ENCODE measurements at regions not wholly inside any gene's neighbourhood (a gene's known extent, or its start where the extent isn't known, plus 50 kb on each side); places are given as distances from the start of the nearest gene placed in this dataset.
A peak's percentile ranks its signal among the peaks of the same experiment; 100 is the strongest.

GRCh38 chr3:33991673-33992072 is 193.2 kb downstream of the PDCD6IP start:
- no peaks in the 10 kb centered on the region for H3K4me1 ChIP-seq (ENCODE audit: control insufficient read depth, insufficient read depth, low read length, unreplicated experiment)

GRCh38 chr3:33993631-33994030 is 195.2 kb downstream of the PDCD6IP start:
- H2AFZ ChIP-seq (ENCODE audit: low read length, unreplicated experiment): no peak overlapping the region
- no peaks in the 10 kb centered on the region for H3K4me1 ChIP-seq (ENCODE audit: control insufficient read depth, insufficient read depth, low read length, unreplicated experiment)
- no peak overlapping the region for H3K4me3 ChIP-seq (ENCODE audit: low read depth, low read length)
- no peaks in the 10 kb centered on the region for H3K79me2 ChIP-seq (ENCODE audit: control insufficient read depth, insufficient read depth, low read length, unreplicated experiment)
- H3K27ac ChIP-seq (ENCODE audit: low read depth, low read length): no peak overlapping the region
- peaks cover 3% of the 10 kb centered on the region; the same call in 1 of the 2 replicates for H3K27me3 ChIP-seq (ENCODE audit: insufficient read depth, low read length)
- H3K36me3 ChIP-seq (ENCODE audit: insufficient read depth, low read length): no peaks in the 10 kb centered on the region

More at GRCh38 chr3:33991673-33992072, 193.2 kb downstream of the PDCD6IP start:
- Histone ChIP-seq H3K4me3 (ENCODE audit: low read depth, low read length) (no peak overlapping the region), H3K36me3 (ENCODE audit: insufficient read depth, low read length) (no peaks in the 10 kb centered on the region), H3K79me2 (ENCODE audit: control insufficient read depth, insufficient read depth, low read length, unreplicated experiment) (no peaks in the 10 kb centered on the region), H3K27me3 (ENCODE audit: insufficient read depth, low read length) (peaks cover 3% of the 10 kb centered on the region; the same call in 1 of the 2 replicates), H3K27ac (ENCODE audit: low read depth, low read length) (no peak overlapping the region), H2AFZ (ENCODE audit: low read length, unreplicated experiment) (no peak overlapping the region)

GRCh38 chr3:33994568-33994967 is 196.1 kb downstream of the PDCD6IP start:
- no peak overlapping the region for H3K27ac ChIP-seq (ENCODE audit: low read depth, low read length)
- peaks cover 3% of the 10 kb centered on the region; the same call in 1 of the 2 replicates for H3K27me3 ChIP-seq (ENCODE audit: insufficient read depth, low read length)
- H3K79me2 ChIP-seq (ENCODE audit: control insufficient read depth, insufficient read depth, low read length, unreplicated experiment): no peaks in the 10 kb centered on the region
- H3K4me3 ChIP-seq (ENCODE audit: low read depth, low read length): no peak overlapping the region
- no peaks in the 10 kb centered on the region for H3K4me1 ChIP-seq (ENCODE audit: control insufficient read depth, insufficient read depth, low read length, unreplicated experiment)
- H3K36me3 ChIP-seq (ENCODE audit: insufficient read depth, low read length): no peaks in the 10 kb centered on the region
- no peak overlapping the region for H2AFZ ChIP-seq (ENCODE audit: low read length, unreplicated experiment)

- H2AFZ ChIP-seq (ENCODE audit: low read length, unreplicated experiment): no peak overlapping the region
- H3K79me2 ChIP-seq (ENCODE audit: control insufficient read depth, insufficient read depth, low read length, unreplicated experiment): no peaks in the 10 kb centered on the region
- H3K27ac ChIP-seq (ENCODE audit: low read depth, low read length): no peak overlapping the region
- no peak overlapping the region for H3K4me3 ChIP-seq (ENCODE audit: low read depth, low read length)
- H3K27me3 ChIP-seq (ENCODE audit: insufficient read depth, low read length): no peaks in the 10 kb centered on the region
- H3K36me3 ChIP-seq (ENCODE audit: insufficient read depth, low read length): no peaks in the 10 kb centered on the region
- H3K4me1 ChIP-seq (ENCODE audit: control insufficient read depth, insufficient read depth, low read length, unreplicated experiment): peaks cover 4% of the 10 kb centered on the region
These were observed 201.9 kb downstream of the PDCD6IP start for GRCh38 chr3:34000301-34000700.

- H2AFZ ChIP-seq (ENCODE audit: low read length, unreplicated experiment): no peak overlapping the region
- no peak overlapping the region for H3K4me3 ChIP-seq (ENCODE audit: low read depth, low read length)
- H3K27ac ChIP-seq (ENCODE audit: low read depth, low read length): no peak overlapping the region
- peaks cover 11% of the 10 kb centered on the region for H3K4me1 ChIP-seq (ENCODE audit: control insufficient read depth, insufficient read depth, low read length, unreplicated experiment)
- H3K36me3 ChIP-seq (ENCODE audit: insufficient read depth, low read length): no peaks in the 10 kb centered on the region
- H3K79me2 ChIP-seq (ENCODE audit: control insufficient read depth, insufficient read depth, low read length, unreplicated experiment): no peaks in the 10 kb centered on the region
- H3K27me3 ChIP-seq (ENCODE audit: insufficient read depth, low read length): no peaks in the 10 kb centered on the region
These were observed 202.6 kb downstream of the PDCD6IP start for GRCh38 chr3:34001022-34001421.

GRCh38 chr3:34001990-34002389 is 203.6 kb downstream of the PDCD6IP start:
- no peak overlapping the region for H2AFZ ChIP-seq (ENCODE audit: low read length, unreplicated experiment)
- no peaks in the 10 kb centered on the region for H3K79me2 ChIP-seq (ENCODE audit: control insufficient read depth, insufficient read depth, low read length, unreplicated experiment)

GRCh38 chr3:34002569-34003100 is 204.2 kb downstream of the PDCD6IP start:
- Histone ChIP-seq H2AFZ (ENCODE audit: low read length, unreplicated experiment) (no peak overlapping the region), H3K27ac (ENCODE audit: low read depth, low read length) (no peak overlapping the region), H3K4me1 (ENCODE audit: control insufficient read depth, insufficient read depth, low read length, unreplicated experiment) (peaks cover 25% of the 10 kb centered on the region), H3K27me3 (ENCODE audit: insufficient read depth, low read length) (no peaks in the 10 kb centered on the region), H3K79me2 (ENCODE audit: control insufficient read depth, insufficient read depth, low read length, unreplicated experiment) (no peaks in the 10 kb centered on the region), H3K4me3 (ENCODE audit: low read depth, low read length) (no peak overlapping the region), H3K36me3 (ENCODE audit: insufficient read depth, low read length) (no peaks in the 10 kb centered on the region)

More at GRCh38 chr3:34001990-34002389, 203.6 kb downstream of the PDCD6IP start:
- H3K27me3 ChIP-seq (ENCODE audit: insufficient read depth, low read length): no peaks in the 10 kb centered on the region
- H3K4me3 ChIP-seq (ENCODE audit: low read depth, low read length): no peak overlapping the region
- H3K36me3 ChIP-seq (ENCODE audit: insufficient read depth, low read length): no peaks in the 10 kb centered on the region
- H3K4me1 ChIP-seq (ENCODE audit: control insufficient read depth, insufficient read depth, low read length, unreplicated experiment): peaks cover 19% of the 10 kb centered on the region
- no peak overlapping the region for H3K27ac ChIP-seq (ENCODE audit: low read depth, low read length)

- no peaks in the 10 kb centered on the region for H3K27me3 ChIP-seq (ENCODE audit: insufficient read depth, low read length)
These were observed 207.5 kb downstream of the PDCD6IP start for GRCh38 chr3:34005886-34006285.

GRCh38 chr3:34008191-34008590 is 209.8 kb downstream of the PDCD6IP start:
- no peaks in the 10 kb centered on the region for H3K79me2 ChIP-seq (ENCODE audit: control insufficient read depth, insufficient read depth, low read length, unreplicated experiment)

More at GRCh38 chr3:34005886-34006285, 207.5 kb downstream of the PDCD6IP start:
- Histone ChIP-seq H3K36me3 (ENCODE audit: insufficient read depth, low read length) (no peaks in the 10 kb centered on the region), H3K27ac (ENCODE audit: low read depth, low read length) (no peak overlapping the region), H3K4me3 (ENCODE audit: low read depth, low read length) (no peak overlapping the region), H3K4me1 (ENCODE audit: control insufficient read depth, insufficient read depth, low read length, unreplicated experiment) (peaks cover 53% of the 10 kb centered on the region), H2AFZ (ENCODE audit: low read length, unreplicated experiment) (no peak overlapping the region), H3K79me2 (ENCODE audit: control insufficient read depth, insufficient read depth, low read length, unreplicated experiment) (no peaks in the 10 kb centered on the region)

GRCh38 chr3:34008836-34009809 is 210.7 kb downstream of the PDCD6IP start:
- no peak overlapping the region for H2AFZ ChIP-seq (ENCODE audit: low read length, unreplicated experiment)
- no peak overlapping the region for H3K4me3 ChIP-seq (ENCODE audit: low read depth, low read length)
- H3K79me2 ChIP-seq (ENCODE audit: control insufficient read depth, insufficient read depth, low read length, unreplicated experiment): no peaks in the 10 kb centered on the region
- H3K36me3 ChIP-seq (ENCODE audit: insufficient read depth, low read length): no peaks in the 10 kb centered on the region
- H3K27me3 ChIP-seq (ENCODE audit: insufficient read depth, low read length): no peaks in the 10 kb centered on the region
- peak overlapping the region; percentile 4; the same call in 1 of the 2 replicates for H3K27ac ChIP-seq (ENCODE audit: low read depth, low read length)
- H3K4me1 ChIP-seq (ENCODE audit: control insufficient read depth, insufficient read depth, low read length, unreplicated experiment): peaks cover 82% of the 10 kb centered on the region

More at GRCh38 chr3:34008191-34008590, 209.8 kb downstream of the PDCD6IP start:
- H3K27ac ChIP-seq (ENCODE audit: low read depth, low read length): peak overlapping the region; percentile 14; the same call in 1 of the 2 replicates
- no peaks in the 10 kb centered on the region for H3K27me3 ChIP-seq (ENCODE audit: insufficient read depth, low read length)
- no peak overlapping the region for H2AFZ ChIP-seq (ENCODE audit: low read length, unreplicated experiment)
- H3K36me3 ChIP-seq (ENCODE audit: insufficient read depth, low read length): no peaks in the 10 kb centered on the region
- H3K4me1 ChIP-seq (ENCODE audit: control insufficient read depth, insufficient read depth, low read length, unreplicated experiment): peaks cover 73% of the 10 kb centered on the region
- H3K4me3 ChIP-seq (ENCODE audit: low read depth, low read length): peak overlapping the region; percentile 2; the same call in 1 of the 2 replicates
